Right lobe of liver (tissue), 4 donors: ENCODE measurements at regions not wholly inside any gene's neighbourhood (a gene's known extent, or its start where the extent isn't known, plus 50 kb on each side); places are given as distances from the start of the nearest gene placed in this dataset.

ENCODE experiments used
- CTCF ChIP-seq, 4 donors: fragments of 200-600 bp in 3 of 4; fragments of 450-650 bp in 1 of 4; IDR thresholded peaks; one replicate each; pipeline versions ENCODE4 v1.5.1 to v1.8.0; 2016 to 2022; ENCODE audit warnings: antibody characterized with exemption in 4 of 4, mild to moderate bottlenecking in 2 of 4
- POLR2A ChIP-seq: fragments of 450-650 bp; IDR thresholded peaks from one replicate; pipeline ENCODE4 v1.6.1; 2017; ENCODE audit warnings: antibody characterized with exemption, mild to moderate bottlenecking
- donor health status: DM: no; HTN: no; CAD: no.
- donor health status: DM: no; HTN: no; CAD: no.
- donor health status: DM: no; HTN: yes; CAD: no.

GRCh38 chr12:42725809-42726208 lies 136.3 kb upstream of the PRICKLE1 start:
- TF ChIP-seq POLR2A, result no peak
- no peak for TF ChIP-seq CTCF (IDR thresholded peaks at IDR 0.05)
